ENCODE measurements at regions not wholly inside any gene's neighbourhood (a gene's known extent, or its start where the extent isn't known, plus 50 kb on each side); places are given as distances from the start of the nearest gene placed in this dataset.

DNA sequence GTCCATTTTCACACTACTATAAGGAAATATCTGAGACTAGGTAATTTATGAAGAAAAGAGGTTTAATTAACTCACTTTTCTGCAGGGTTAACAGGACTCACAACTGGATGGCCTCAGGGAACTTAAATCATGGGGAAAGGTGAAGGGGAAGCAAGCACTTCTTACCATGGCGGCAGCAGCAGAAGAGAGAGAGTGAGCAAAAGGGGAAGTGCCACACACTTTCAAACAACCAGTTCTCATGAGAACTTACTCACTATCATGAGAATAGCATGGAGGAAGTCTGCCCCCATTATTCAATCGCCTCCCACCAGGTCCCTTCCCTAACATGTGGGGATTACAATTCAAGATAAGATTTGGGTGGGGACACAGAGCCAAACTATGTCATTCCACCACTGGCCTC lies 55.1 kb upstream of the NETO1 start:
- H3K4me1 Mint-ChIP-seq, result no peaks in the 10 kb centered on the region
- H3K27me3 Mint-ChIP-seq (ENCODE audit: low read depth), result no peaks in the 10 kb centered on the region
- H3K9me3 Mint-ChIP-seq, result peaks cover 20% of the 10 kb centered on the region
- H3K27ac Mint-ChIP-seq, result no peak overlapping the region
- TF ChIP-seq, protein P1, sequence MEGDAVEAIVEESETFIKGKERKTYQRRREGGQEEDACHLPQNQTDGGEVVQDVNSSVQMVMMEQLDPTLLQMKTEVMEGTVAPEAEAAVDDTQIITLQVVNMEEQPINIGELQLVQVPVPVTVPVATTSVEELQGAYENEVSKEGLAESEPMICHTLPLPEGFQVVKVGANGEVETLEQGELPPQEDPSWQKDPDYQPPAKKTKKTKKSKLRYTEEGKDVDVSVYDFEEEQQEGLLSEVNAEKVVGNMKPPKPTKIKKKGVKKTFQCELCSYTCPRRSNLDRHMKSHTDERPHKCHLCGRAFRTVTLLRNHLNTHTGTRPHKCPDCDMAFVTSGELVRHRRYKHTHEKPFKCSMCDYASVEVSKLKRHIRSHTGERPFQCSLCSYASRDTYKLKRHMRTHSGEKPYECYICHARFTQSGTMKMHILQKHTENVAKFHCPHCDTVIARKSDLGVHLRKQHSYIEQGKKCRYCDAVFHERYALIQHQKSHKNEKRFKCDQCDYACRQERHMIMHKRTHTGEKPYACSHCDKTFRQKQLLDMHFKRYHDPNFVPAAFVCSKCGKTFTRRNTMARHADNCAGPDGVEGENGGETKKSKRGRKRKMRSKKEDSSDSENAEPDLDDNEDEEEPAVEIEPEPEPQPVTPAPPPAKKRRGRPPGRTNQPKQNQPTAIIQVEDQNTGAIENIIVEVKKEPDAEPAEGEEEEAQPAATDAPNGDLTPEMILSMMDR (IDR thresholded peaks at IDR 0.05; ENCODE audit: unreplicated experiment in 3 of 3), result no peak
- H3K36me3 Mint-ChIP-seq (ENCODE audit: low read depth), result no peaks in the 10 kb centered on the region
- H3K4me3 Mint-ChIP-seq, result no peak overlapping the region

Measured in nephron (organoid).